ENCODE measurements at regions not wholly inside any gene's neighbourhood (a gene's known extent, or its start where the extent isn't known, plus 50 kb on each side); places are given as distances from the start of the nearest gene placed in this dataset.

DNA sequence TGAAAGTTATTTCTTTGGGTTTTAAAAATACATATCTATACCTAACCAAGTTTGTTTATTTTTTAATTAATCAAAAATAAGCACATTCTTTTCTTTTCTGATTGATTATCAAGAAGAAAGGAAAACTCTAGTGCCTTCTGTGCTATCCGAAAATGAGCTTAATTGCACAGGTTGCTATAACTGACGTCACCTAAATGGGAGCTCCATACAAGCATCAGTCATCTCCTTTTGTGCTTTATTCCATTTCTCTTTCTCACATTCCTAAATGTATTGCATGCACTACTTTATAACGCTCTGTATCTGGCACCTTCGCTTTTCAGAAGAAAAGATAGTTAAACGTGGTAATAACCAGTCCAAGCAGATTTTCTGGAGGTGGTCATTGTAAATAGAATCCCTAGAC is 675.0 kb downstream of the STPG2 start:
- intact Hi-C loops (cut with DNase I; ENCODE audit: low total_unique reads): no loop called here
- Histone ChIP-seq H3K4me1 (no peaks in the 10 kb centered on the region), H3K9me3 (no peaks in the 10 kb centered on the region), H3K36me3 (no peaks in the 10 kb centered on the region), H3K27ac (no peak overlapping the region), H3K4me3 (no peak overlapping the region), H3K27me3 (no peaks in the 10 kb centered on the region)
- TF ChIP-seq POLR2A (IDR thresholded peaks at IDR 0.05): no peak
- TF ChIP-seq, protein P1, sequence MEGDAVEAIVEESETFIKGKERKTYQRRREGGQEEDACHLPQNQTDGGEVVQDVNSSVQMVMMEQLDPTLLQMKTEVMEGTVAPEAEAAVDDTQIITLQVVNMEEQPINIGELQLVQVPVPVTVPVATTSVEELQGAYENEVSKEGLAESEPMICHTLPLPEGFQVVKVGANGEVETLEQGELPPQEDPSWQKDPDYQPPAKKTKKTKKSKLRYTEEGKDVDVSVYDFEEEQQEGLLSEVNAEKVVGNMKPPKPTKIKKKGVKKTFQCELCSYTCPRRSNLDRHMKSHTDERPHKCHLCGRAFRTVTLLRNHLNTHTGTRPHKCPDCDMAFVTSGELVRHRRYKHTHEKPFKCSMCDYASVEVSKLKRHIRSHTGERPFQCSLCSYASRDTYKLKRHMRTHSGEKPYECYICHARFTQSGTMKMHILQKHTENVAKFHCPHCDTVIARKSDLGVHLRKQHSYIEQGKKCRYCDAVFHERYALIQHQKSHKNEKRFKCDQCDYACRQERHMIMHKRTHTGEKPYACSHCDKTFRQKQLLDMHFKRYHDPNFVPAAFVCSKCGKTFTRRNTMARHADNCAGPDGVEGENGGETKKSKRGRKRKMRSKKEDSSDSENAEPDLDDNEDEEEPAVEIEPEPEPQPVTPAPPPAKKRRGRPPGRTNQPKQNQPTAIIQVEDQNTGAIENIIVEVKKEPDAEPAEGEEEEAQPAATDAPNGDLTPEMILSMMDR (IDR thresholded peaks at IDR 0.05): no peak
- no peak for DNase-seq

DNA sequence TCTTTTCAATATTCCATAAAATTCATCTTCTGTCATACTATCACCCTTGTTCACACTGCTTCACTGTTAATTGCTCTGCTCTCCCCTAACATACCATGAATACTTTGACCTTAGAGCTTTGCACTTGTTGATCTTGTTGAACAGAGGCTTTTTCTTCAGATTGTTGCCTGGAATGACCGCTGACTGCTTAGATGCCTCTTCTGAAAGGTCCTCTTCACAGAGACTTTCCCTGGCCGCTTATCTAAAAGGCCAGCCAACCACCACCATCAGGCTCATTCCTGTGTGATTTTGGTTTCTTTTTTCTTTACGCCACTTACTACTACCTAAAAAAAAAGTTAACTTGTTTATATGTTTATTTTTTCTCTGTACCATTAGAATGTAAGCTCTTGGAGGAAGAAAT is 667.7 kb downstream of the STPG2 start:
- no peak for DNase-seq
- H3K27me3 ChIP-seq: no peaks in the 10 kb centered on the region
- no peaks in the 10 kb centered on the region for H3K36me3 ChIP-seq
- intact Hi-C loops (cut with DNase I; ENCODE audit: low total_unique reads): no loop called here
- H3K4me3 ChIP-seq: no peak overlapping the region
- no peak overlapping the region for H3K27ac ChIP-seq
- no peak for TF ChIP-seq POLR2A (IDR thresholded peaks at IDR 0.05)
- TF ChIP-seq, protein P1 (IDR thresholded peaks at IDR 0.05): no peak
- H3K4me1 ChIP-seq: no peaks in the 10 kb centered on the region
- H3K9me3 ChIP-seq: no peaks in the 10 kb centered on the region

DNA sequence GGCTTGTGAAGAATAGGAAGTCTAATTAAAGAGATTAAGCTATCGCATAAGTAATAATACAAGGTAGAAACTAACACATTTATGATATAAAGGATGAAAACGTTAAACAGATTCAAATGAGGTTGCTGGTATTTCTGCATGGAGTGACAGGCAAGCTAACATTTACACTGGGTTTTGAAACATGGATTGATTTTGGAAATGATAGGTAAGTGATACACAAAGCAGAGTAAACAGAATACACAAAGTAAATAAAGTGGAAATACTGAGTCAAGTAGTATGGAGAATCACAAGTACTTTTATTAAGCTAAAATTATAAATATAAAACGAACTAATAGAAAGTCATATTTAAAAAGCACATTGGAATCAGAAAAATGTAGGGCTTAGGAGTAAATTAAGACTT is 665.3 kb downstream of the STPG2 start:
- Histone ChIP-seq H3K27me3 (no peaks in the 10 kb centered on the region), H3K4me3 (no peak overlapping the region), H3K36me3 (no peaks in the 10 kb centered on the region), H3K9me3 (no peaks in the 10 kb centered on the region), H3K4me1 (no peaks in the 10 kb centered on the region), H3K27ac (no peak overlapping the region)
- TF ChIP-seq POLR2A (IDR thresholded peaks at IDR 0.05): no peak
- TF ChIP-seq, protein P1 (IDR thresholded peaks at IDR 0.05): no peak
- intact Hi-C loops (cut with DNase I; ENCODE audit: low total_unique reads): no loop called here
- DNase-seq: no peak

GRCh38 chr4:97479388-97479787 is 663.9 kb downstream of the STPG2 start:
- no peaks in the 10 kb centered on the region for H3K27me3 ChIP-seq
- no peak overlapping the region for H3K4me3 ChIP-seq
- intact Hi-C loops (cut with DNase I; ENCODE audit: low total_unique reads): no loop called here
- no peaks in the 10 kb centered on the region for H3K9me3 ChIP-seq
- H3K36me3 ChIP-seq: no peaks in the 10 kb centered on the region
- no peaks in the 10 kb centered on the region for H3K4me1 ChIP-seq
- no peak for DNase-seq
- no peak overlapping the region for H3K27ac ChIP-seq
- TF ChIP-seq POLR2A (IDR thresholded peaks at IDR 0.05): no peak
- TF ChIP-seq, protein P1 (IDR thresholded peaks at IDR 0.05): no peak

- no peaks in the 10 kb centered on the region for H3K36me3 ChIP-seq
- peaks cover 0 to 2% of the 10 kb centered on the region in 2 donors for H3K9me3 ChIP-seq
- TF ChIP-seq, protein P1 (IDR thresholded peaks at IDR 0.05): no peak
- no peak for TF ChIP-seq POLR2A (IDR thresholded peaks at IDR 0.05)
- no peak overlapping the region for H3K27ac ChIP-seq
- no peaks in the 10 kb centered on the region for H3K4me1 ChIP-seq
- H3K27me3 ChIP-seq: no peaks in the 10 kb centered on the region
- no peak overlapping the region for H3K4me3 ChIP-seq
- intact Hi-C loops (cut with DNase I; ENCODE audit: low total_unique reads): no loop called here
- DNase-seq: no peak
Observed at GRCh38 chr4:97491856-97492255, 651.4 kb downstream of the STPG2 start.
